ENCODE measurements at regions not wholly inside any gene's neighbourhood (a gene's known extent, or its start where the extent isn't known, plus 50 kb on each side); places are given as distances from the start of the nearest gene placed in this dataset.

GRCh38 chr15:97892167-97892938, 68.2 kb upstream of the ARRDC4 start:
- Mint-ChIP-seq H3K4me3 (no peak overlapping the region), H3K27ac (no peak overlapping the region), H3K9me3 (no peaks in the 10 kb centered on the region), H3K27me3 (ENCODE audit: low read depth, poor library complexity) (peaks cover 10% of the 10 kb centered on the region), H3K4me1 (no peaks in the 10 kb centered on the region), H3K36me3 (ENCODE audit: low read depth) (no peaks in the 10 kb centered on the region)
- no peak for TF ChIP-seq CTCF (IDR thresholded peaks at IDR 0.05)
- DNase-seq: no peak

GRCh38 chr15:97893967-97894366, 66.5 kb upstream of the ARRDC4 start:
- Mint-ChIP-seq H3K4me1 (no peaks in the 10 kb centered on the region), H3K27me3 (ENCODE audit: low read depth, poor library complexity) (peaks cover 10% of the 10 kb centered on the region), H3K36me3 (ENCODE audit: low read depth) (no peaks in the 10 kb centered on the region), H3K9me3 (no peaks in the 10 kb centered on the region), H3K27ac (no peak overlapping the region), H3K4me3 (no peak overlapping the region)
- DNase-seq: no peak
- TF ChIP-seq CTCF (IDR thresholded peaks at IDR 0.05): no peak

GRCh38 chr15:97899981-97900380, 60.5 kb upstream of the ARRDC4 start:
- Mint-ChIP-seq H3K27ac (no peak overlapping the region), H3K36me3 (ENCODE audit: low read depth) (no peaks in the 10 kb centered on the region), H3K4me3 (no peak overlapping the region), H3K4me1 (peaks cover 12% of the 10 kb centered on the region), H3K9me3 (no peaks in the 10 kb centered on the region), H3K27me3 (ENCODE audit: low read depth, poor library complexity) (peaks cover 29% of the 10 kb centered on the region)
- TF ChIP-seq CTCF (IDR thresholded peaks at IDR 0.05): no peak
- DNase-seq: no peak

DNA sequence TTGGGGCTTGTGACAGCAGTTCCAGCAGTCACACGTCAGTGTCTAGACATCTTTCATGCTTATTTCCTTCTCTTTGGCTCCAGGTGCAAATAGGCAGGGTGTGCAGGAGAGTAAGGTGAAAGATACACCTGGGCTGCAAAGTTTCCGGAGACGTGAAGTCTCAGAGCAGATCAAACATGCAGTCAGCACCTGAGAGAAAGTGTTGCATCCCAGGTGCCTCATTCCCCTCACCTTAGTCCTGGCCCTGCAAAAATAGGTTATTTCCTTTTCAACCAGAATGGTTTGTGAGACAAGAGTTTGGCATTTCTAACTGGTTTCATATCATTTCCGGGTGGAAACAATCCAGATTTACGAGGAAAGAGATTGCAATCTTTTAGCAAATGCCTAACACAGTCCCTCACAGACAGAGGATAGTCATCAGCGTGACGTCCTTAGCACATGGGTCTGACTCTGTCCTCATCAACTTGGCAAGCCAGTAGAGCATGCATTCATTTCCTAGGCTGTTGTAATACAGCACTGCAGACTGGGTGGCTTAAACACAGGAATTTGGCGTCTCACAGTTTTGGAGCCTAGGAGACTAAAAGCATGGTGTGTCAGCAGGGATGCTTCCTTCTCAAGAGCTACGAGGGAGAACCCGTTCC, 58.2 kb upstream of the ARRDC4 start:
- Mint-ChIP-seq H3K27me3 (ENCODE audit: low read depth, poor library complexity) (peaks cover 31% of the 10 kb centered on the region), H3K36me3 (ENCODE audit: low read depth) (no peaks in the 10 kb centered on the region), H3K27ac (no peak overlapping the region), H3K4me3 (no peak overlapping the region), H3K9me3 (no peaks in the 10 kb centered on the region), H3K4me1 (peaks cover 12% of the 10 kb centered on the region)
- no peak for DNase-seq
- no peak for TF ChIP-seq CTCF (IDR thresholded peaks at IDR 0.05)

GRCh38 chr15:97903560-97903959, 56.9 kb upstream of the ARRDC4 start:
- Mint-ChIP-seq H3K4me1 (peaks cover 12% of the 10 kb centered on the region), H3K36me3 (ENCODE audit: low read depth) (no peaks in the 10 kb centered on the region), H3K9me3 (no peaks in the 10 kb centered on the region), H3K4me3 (no peak overlapping the region), H3K27ac (no peak overlapping the region), H3K27me3 (ENCODE audit: low read depth, poor library complexity) (peaks cover 31% of the 10 kb centered on the region)
- no peak for TF ChIP-seq CTCF (IDR thresholded peaks at IDR 0.05)
- no peak for DNase-seq
